Fibroblast of mammary gland (primary cell): ENCODE measurements at regions not wholly inside any gene's neighbourhood (a gene's known extent, or its start where the extent isn't known, plus 50 kb on each side); places are given as distances from the start of the nearest gene placed in this dataset.

Experiments
- DNase-seq: peaks from one replicate; pipeline ENCODE4 v3.0.0-alpha.2; 2010; ENCODE audit warnings: low read depth
- H3K4me3 ChIP-seq: 2 replicates; pipeline ENCODE4 v1.5.1; 2011; ENCODE audit warnings: low read depth, mild to moderate bottlenecking, low read length, moderate library complexity; ENCODE audit not compliant: control insufficient read depth
- CTCF ChIP-seq: conservative IDR thresholded peaks from 2 replicates; pipeline ENCODE4 v1.5.1; 2011; ENCODE audit warnings: low read depth, low read length, inconsistent platforms; ENCODE audit not compliant: control insufficient read depth, insufficient read depth

GRCh38 chr1:208499026-208499425 lies 254.8 kb upstream of the PLXNA2 start:
- H3K4me3 ChIP-seq: no peak overlapping the region
- DNase-seq: no peak
- no peak for TF ChIP-seq CTCF

GRCh38 chr1:208499601-208500000 lies 255.4 kb upstream of the PLXNA2 start:
- TF ChIP-seq CTCF: no peak
- DNase-seq: no peak

DNA sequence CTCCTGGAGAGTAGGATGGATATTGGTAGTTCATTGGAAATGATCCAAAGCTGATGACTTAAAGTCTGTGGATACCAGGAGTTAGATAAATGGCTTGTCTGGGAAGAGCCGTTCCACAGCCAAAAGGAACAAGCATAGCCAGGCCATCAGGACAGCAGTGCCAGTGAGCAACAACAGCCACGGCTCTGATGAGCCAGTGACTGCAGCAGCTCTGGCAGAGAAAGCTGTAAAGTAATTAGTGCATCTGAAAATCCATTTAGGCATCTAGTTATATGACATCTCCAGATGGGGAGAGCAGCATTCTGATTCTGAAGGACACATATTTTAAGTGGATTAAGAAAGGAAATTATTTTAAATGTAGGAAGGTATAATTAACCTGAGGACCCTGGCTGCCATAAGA lies 256.2 kb upstream of the PLXNA2 start:
- no peak overlapping the region for H3K4me3 ChIP-seq
- no peak for DNase-seq
- TF ChIP-seq CTCF: no peak

More at GRCh38 chr1:208499601-208500000, 255.4 kb upstream of the PLXNA2 start:
- H3K4me3 ChIP-seq: no peak overlapping the region

DNA sequence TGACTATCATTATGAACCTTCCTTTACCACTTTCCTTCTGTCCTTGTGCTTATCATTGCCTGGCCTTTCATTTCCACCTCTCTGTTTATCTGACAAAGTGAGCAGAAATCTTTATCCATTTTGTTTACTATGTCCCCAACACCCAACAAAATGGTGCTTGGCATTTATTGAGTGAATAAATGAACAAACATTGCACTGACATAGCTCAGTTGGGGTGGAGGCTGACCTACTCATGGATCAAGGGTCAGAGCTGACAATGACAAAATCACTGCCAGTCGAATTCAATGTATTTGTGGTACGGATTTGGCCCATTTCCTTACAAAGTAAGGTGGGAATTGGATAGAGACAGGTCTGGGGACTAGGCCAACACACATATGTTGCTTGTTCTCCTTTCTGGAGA lies 257.4 kb upstream of the PLXNA2 start:
- no peak for TF ChIP-seq CTCF
- H3K4me3 ChIP-seq: no peak overlapping the region
- DNase-seq: no peak

DNA sequence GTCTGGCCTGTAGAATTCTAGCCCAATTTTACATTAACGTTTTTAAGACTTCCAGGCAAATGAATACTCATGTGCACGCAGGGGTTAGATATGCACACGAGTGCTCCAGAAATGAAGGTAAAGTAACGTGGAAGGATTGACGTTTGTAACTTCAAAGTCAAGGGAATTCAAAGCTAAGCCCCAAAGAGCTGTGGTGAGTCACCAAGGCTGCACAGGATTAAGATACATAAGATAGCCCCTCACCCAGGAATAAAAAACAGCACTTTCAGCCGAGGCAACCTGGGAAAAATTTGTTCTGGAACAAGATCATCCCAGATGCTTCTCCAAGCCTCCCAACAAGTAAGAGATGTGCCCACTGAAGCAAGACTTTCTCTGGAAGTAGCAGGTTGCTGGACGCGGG lies 259.6 kb upstream of the PLXNA2 start:
- DNase-seq: no peak
- no peak for TF ChIP-seq CTCF
- H3K4me3 ChIP-seq: no peak overlapping the region

DNA sequence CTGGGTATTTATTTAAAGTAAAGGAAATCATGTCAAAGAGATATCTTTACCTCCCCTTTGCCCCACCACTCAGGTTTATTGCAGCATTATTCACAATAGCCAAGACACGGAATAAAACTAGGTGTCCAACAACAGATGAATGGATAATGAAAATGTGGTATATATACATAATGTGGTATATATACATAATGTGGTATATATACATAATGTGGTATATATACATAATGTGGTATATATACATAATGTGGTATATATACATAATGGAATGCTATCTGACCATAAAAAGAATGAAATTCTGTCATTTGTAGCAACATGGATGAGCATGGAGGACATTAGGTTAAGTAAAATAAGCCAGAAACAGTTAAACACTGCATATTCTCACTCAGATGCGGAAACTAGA lies 262.6 kb upstream of the PLXNA2 start:
- DNase-seq: no peak
- no peak overlapping the region for H3K4me3 ChIP-seq
- no peak for TF ChIP-seq CTCF

- no peak for TF ChIP-seq CTCF
- DNase-seq: no peak
- no peak overlapping the region for H3K4me3 ChIP-seq
These were observed 264.9 kb upstream of the PLXNA2 start for GRCh38 chr1:208509072-208509471.
